ENCODE measurements at regions not wholly inside any gene's neighbourhood (a gene's known extent, or its start where the extent isn't known, plus 50 kb on each side); places are given as distances from the start of the nearest gene placed in this dataset.

DNA sequence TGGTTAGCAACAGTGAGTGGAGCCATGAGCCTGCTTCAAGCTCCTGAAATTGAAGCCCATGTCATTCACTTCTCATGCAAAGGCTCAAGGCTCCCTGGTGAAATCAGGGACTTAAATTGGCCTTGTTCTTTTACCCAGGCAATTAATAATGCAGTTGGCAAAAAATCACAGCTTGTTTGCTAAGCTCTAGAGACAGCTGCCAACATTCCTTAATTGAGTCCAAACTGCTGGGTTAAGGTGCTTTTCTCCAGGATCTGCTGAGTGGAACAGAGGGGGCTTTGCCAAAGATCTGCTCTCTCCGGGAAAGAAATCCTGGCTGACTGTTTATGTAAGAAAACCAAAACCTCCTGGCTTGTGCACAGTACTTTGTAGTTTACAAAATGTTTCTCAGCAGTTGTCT, 257.6 kb upstream of the GHITM start:
- H2AFZ ChIP-seq (ENCODE audit: low read depth, low read length, poor library complexity, severe bottlenecking): no peak overlapping the region
- H3K4me3 ChIP-seq (replicated peaks in 1 of 2; ENCODE audit: low read depth in 1 of 2, low read length in 2 of 2): no peak overlapping the region
- H3K9me2 ChIP-seq (ENCODE audit: insufficient read depth): no peaks in the 10 kb centered on the region
- no peaks in the 10 kb centered on the region for H3K9me3 ChIP-seq (ENCODE audit: control insufficient read depth in 1 of 2, insufficient read depth in 1 of 2, low read depth in 1 of 2, low read length in 2 of 2)
- ATAC-seq: no peak
- no peak for DNase-seq (ENCODE audit: low read depth, low spot score)
- H4K20me1 ChIP-seq (ENCODE audit: insufficient read depth): no peaks in the 10 kb centered on the region
- H3K27ac ChIP-seq (ENCODE audit: low read depth, low read length): no peak overlapping the region
- BruUV-seq (replicated peaks): no TSS peak
- H3K27me3 ChIP-seq (ENCODE audit: insufficient read depth, low read length): no peaks in the 10 kb centered on the region; the same call in 1 of the 2 replicates
- no peak overlapping the region for H3K9ac ChIP-seq (ENCODE audit: low read length)
- CTCF ChIA-PET: no interaction called here
- H3K4me2 ChIP-seq (ENCODE audit: low read length): no peak overlapping the region
- RAD21 ChIA-PET (ENCODE audit: low non-redundant PET in 1 of 2, low total read pairs in 2 of 2, uncharacterized antibody in 2 of 2, unreplicated experiment in 2 of 2): no interaction called here
- H3K4me1 ChIP-seq (ENCODE audit: control insufficient read depth in 1 of 2, insufficient read depth in 2 of 2, low read length in 2 of 2): no peaks in the 10 kb centered on the region
- TF ChIP-seq POLR2A (IDR thresholded peaks at IDR 0.05; ENCODE audit: borderline replicate concordance, extremely low read depth, insufficient read depth, insufficient read length) (no peak), FOSL1 (IDR thresholded peaks at IDR 0.05; ENCODE audit: low read depth) (no peak), CTCF (IDR thresholded peaks at IDR 0.05 in 2 of 3, conservative IDR thresholded peaks at IDR 0.05 in 1 of 3; ENCODE audit: borderline replicate concordance in 1 of 3, insufficient read depth in 1 of 3, low read depth in 2 of 3, low read length in 2 of 3) (no peak)
- no peaks in the 10 kb centered on the region for H3K36me3 ChIP-seq (ENCODE audit: control insufficient read depth in 1 of 2, insufficient read depth in 2 of 2, low read length in 2 of 2)
- no peaks in the 10 kb centered on the region for H3K79me2 ChIP-seq (ENCODE audit: insufficient read depth, low read length)
- intact Hi-C loops (cut with micrococcal nuclease): no loop called here
- POLR2A ChIA-PET: no interaction called here

- Histone ChIP-seq H3K9me2 (ENCODE audit: insufficient read depth) (no peaks in the 10 kb centered on the region), H3K9ac (ENCODE audit: low read length) (no peak overlapping the region), H3K4me1 (ENCODE audit: control insufficient read depth in 1 of 2, insufficient read depth in 2 of 2, low read length in 2 of 2) (no peaks in the 10 kb centered on the region), H2AFZ (ENCODE audit: low read depth, low read length, poor library complexity, severe bottlenecking) (no peak overlapping the region), H3K9me3 (ENCODE audit: control insufficient read depth in 1 of 2, insufficient read depth in 1 of 2, low read depth in 1 of 2, low read length in 2 of 2) (no peaks in the 10 kb centered on the region), H3K36me3 (ENCODE audit: control insufficient read depth in 1 of 2, insufficient read depth in 2 of 2, low read length in 2 of 2) (no peaks in the 10 kb centered on the region), H3K4me2 (ENCODE audit: low read length) (no peak overlapping the region), H3K27ac (ENCODE audit: low read depth, low read length) (no peak overlapping the region), H3K79me2 (ENCODE audit: insufficient read depth, low read length) (no peaks in the 10 kb centered on the region), H3K27me3 (ENCODE audit: insufficient read depth, low read length) (no peaks in the 10 kb centered on the region; the same call in 1 of the 2 replicates), H4K20me1 (ENCODE audit: insufficient read depth) (no peaks in the 10 kb centered on the region), H3K4me3 (replicated peaks in 1 of 2; ENCODE audit: low read depth in 1 of 2, low read length in 2 of 2) (no peak overlapping the region)
- DNase-seq (ENCODE audit: low read depth, low spot score): no peak
- intact Hi-C loops (cut with micrococcal nuclease): no loop called here
- no peak for ATAC-seq
- ChIA-PET RAD21 (ENCODE audit: low non-redundant PET in 1 of 2, low total read pairs in 2 of 2, uncharacterized antibody in 2 of 2, unreplicated experiment in 2 of 2) (no interaction called here), CTCF (interaction anchor here (0.7 to 1.1 kb wide), 2 partner anchors 13 to 15 kb away, joined by 3 read pairs; no protein-coding TSS in a partner anchor), POLR2A (no interaction called here)
- TF ChIP-seq, protein P1, sequence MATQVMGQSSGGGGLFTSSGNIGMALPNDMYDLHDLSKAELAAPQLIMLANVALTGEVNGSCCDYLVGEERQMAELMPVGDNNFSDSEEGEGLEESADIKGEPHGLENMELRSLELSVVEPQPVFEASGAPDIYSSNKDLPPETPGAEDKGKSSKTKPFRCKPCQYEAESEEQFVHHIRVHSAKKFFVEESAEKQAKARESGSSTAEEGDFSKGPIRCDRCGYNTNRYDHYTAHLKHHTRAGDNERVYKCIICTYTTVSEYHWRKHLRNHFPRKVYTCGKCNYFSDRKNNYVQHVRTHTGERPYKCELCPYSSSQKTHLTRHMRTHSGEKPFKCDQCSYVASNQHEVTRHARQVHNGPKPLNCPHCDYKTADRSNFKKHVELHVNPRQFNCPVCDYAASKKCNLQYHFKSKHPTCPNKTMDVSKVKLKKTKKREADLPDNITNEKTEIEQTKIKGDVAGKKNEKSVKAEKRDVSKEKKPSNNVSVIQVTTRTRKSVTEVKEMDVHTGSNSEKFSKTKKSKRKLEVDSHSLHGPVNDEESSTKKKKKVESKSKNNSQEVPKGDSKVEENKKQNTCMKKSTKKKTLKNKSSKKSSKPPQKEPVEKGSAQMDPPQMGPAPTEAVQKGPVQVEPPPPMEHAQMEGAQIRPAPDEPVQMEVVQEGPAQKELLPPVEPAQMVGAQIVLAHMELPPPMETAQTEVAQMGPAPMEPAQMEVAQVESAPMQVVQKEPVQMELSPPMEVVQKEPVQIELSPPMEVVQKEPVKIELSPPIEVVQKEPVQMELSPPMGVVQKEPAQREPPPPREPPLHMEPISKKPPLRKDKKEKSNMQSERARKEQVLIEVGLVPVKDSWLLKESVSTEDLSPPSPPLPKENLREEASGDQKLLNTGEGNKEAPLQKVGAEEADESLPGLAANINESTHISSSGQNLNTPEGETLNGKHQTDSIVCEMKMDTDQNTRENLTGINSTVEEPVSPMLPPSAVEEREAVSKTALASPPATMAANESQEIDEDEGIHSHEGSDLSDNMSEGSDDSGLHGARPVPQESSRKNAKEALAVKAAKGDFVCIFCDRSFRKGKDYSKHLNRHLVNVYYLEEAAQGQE (IDR thresholded peaks at IDR 0.05; ENCODE audit: low read depth): no peak
- TF ChIP-seq RAD21 (IDR thresholded peaks at IDR 0.05; ENCODE audit: low read depth): no peak
- TF ChIP-seq, protein P2, sequence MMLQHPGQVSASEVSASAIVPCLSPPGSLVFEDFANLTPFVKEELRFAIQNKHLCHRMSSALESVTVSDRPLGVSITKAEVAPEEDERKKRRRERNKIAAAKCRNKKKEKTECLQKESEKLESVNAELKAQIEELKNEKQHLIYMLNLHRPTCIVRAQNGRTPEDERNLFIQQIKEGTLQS (IDR thresholded peaks at IDR 0.05): no peak
- TF ChIP-seq FOSL1 (IDR thresholded peaks at IDR 0.05; ENCODE audit: low read depth): no peak
- no peak for TF ChIP-seq POLR2AphosphoS5 (IDR thresholded peaks at IDR 0.05; ENCODE audit: low read depth, low read length)
- TF ChIP-seq ZNF274 (IDR thresholded peaks at IDR 0.05; ENCODE audit: low read depth, low read length): no peak
- TF ChIP-seq YY1 (IDR thresholded peaks at IDR 0.05; ENCODE audit: extremely low read depth, insufficient replicate concordance, low read depth, low read length): no peak
- no peak for TF ChIP-seq CBX3 (IDR thresholded peaks at IDR 0.05; ENCODE audit: low read depth)
- no peak for TF ChIP-seq ELF1 (IDR thresholded peaks at IDR 0.05; ENCODE audit: borderline replicate concordance, low read depth)
- no TSS peak for BruUV-seq (replicated peaks)
Measured at GRCh38 chr10:83886871-83887270, 252.4 kb upstream of the GHITM start.

Data from HCT116 (cell line).